Common myeloid progenitor, CD34-positive (primary cell): ENCODE measurements at regions not wholly inside any gene's neighbourhood (a gene's known extent, or its start where the extent isn't known, plus 50 kb on each side); places are given as distances from the start of the nearest gene placed in this dataset.

Source experiments
- CTCF ChIA-PET: fragments of 350-600 bp; sonication (Branson Sonifier 250); formaldehyde crosslinking; loops from one replicate; lab custom pipeline; 2021; ENCODE audit warnings: antibody characterized with exemption; lab: Charles Lee
- POLR2A ChIA-PET: fragments of 350-600 bp; sonication (Branson Sonifier 250); formaldehyde crosslinking; loops from one replicate; lab custom pipeline; 2021; ENCODE audit warnings: antibody characterized with exemption; lab: Charles Lee
- DNase-seq, 3 donors: peaks; one replicate each; pipeline versions ENCODE4 v3.0.0 to v3.0.0-alpha.2; 2013
- H3K27ac ChIP-seq, 2 experiments: 1 replicate in 1 of 2; 2 replicates in 1 of 2; pipeline ENCODE4 v1.7.0; 2013; ENCODE audit warnings: inconsistent platforms in 2 of 2, low read length in 2 of 2, mild to moderate bottlenecking in 2 of 2, low read depth in 1 of 2, moderate library complexity in 1 of 2; ENCODE audit not compliant: severe bottlenecking in 2 of 2, insufficient read depth in 1 of 2, poor library complexity in 1 of 2
- H3K27me3 ChIP-seq, 5 experiments: replicated peaks in 2 of 5; 1 replicate in 3 of 5; 2 replicates in 2 of 5; pipeline versions ENCODE4 v1.6.1 to v1.7.0; 2013; ENCODE audit warnings: low read length in 4 of 5, mild to moderate bottlenecking in 2 of 5, moderate library complexity in 2 of 5, inconsistent platforms in 1 of 5; ENCODE audit not compliant: insufficient read depth in 5 of 5, control insufficient read depth in 4 of 5
- H3K36me3 ChIP-seq, 4 experiments: 1 replicate in 2 of 4; 2 replicates in 2 of 4; pipeline versions ENCODE4 v1.6.1 to v1.7.0; 2013; ENCODE audit warnings: low read length in 3 of 4, control low read depth in 1 of 4, mild to moderate bottlenecking in 1 of 4; ENCODE audit not compliant: control insufficient read depth in 4 of 4, insufficient read depth in 4 of 4
- H3K4me1 ChIP-seq, 4 experiments: 1 replicate in 3 of 4; 2 replicates in 1 of 4; pipeline versions ENCODE4 v1.6.1 to v1.7.1; 2013; ENCODE audit warnings: low read length in 3 of 4, mild to moderate bottlenecking in 3 of 4, control low read depth in 1 of 4, inconsistent platforms in 1 of 4, moderate library complexity in 1 of 4; ENCODE audit not compliant: control insufficient read depth in 4 of 4, insufficient read depth in 4 of 4; ENCODE audit errors: control extremely low read depth in 1 of 4
- H3K4me3 ChIP-seq, 7 experiments: 1 replicate in 4 of 7; 2 replicates in 3 of 7; pipeline versions ENCODE4 v1.5.1 to v1.7.0; 2013; ENCODE audit warnings: mild to moderate bottlenecking in 7 of 7, low read length in 6 of 7, moderate library complexity in 6 of 7, inconsistent platforms in 2 of 7, low read depth in 2 of 7, control low read depth in 1 of 7; ENCODE audit not compliant: insufficient read depth in 4 of 7, control insufficient read depth in 1 of 7; ENCODE audit errors: extremely low read depth in 1 of 7
- H3K9me3 ChIP-seq, 5 experiments: 1 replicate in 4 of 5; 2 replicates in 1 of 5; pipeline versions ENCODE4 v1.6.1 to v1.7.1; 2013; ENCODE audit warnings: low read length in 4 of 5, mild to moderate bottlenecking in 2 of 5, inconsistent platforms in 1 of 5, low read depth in 1 of 5, moderate library complexity in 1 of 5; ENCODE audit not compliant: control insufficient read depth in 4 of 5, insufficient read depth in 2 of 5; ENCODE audit errors: control extremely low read depth in 1 of 5
- WGBS: methylation state at CpG from one replicate; pipeline ENCODE4 v1.1.5; 2013; ENCODE audit not compliant: insufficient coverage; 5-methylcytosine and 5-hydroxymethylcytosine counted together

DNA sequence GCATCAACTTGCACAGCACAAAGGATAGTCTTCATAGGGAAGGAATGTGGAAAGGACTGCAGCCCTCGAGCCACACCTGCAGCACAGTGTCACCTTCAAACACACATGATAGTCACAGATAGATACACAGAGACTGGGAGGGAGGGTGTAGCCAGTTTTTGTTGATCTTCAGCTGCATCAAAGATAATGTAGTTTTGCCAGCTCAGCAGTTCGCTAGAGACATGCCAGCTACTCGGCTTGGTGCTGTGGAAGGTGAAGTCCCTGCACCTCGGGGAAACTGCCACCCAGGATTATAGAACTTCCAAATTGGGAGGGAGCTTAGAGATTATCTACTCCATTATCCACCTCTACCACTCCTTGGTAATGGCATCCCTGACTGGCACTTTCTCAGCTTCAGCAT is 92.9 kb upstream of the PAK3 start:
- Histone ChIP-seq H3K4me1 (no peaks in the 10 kb centered on the region), H3K27ac (no peak overlapping the region), H3K36me3 (no peaks in the 10 kb centered on the region), H3K4me3 (no peak overlapping the region), H3K9me3 (no peaks in the 10 kb centered on the region), H3K27me3 (peaks cover 0 to 55% (median 15%) of the 10 kb centered on the region in 5 experiments)
- CTCF ChIA-PET = no interaction called here
- DNase-seq = no peak
- 90% methylated on average over 3 of the region's 4 CpGs for WGBS
- POLR2A ChIA-PET = interaction anchor here (0.6 kb wide), 1 partner anchor 104 kb away, joined by 3 read pairs; no protein-coding TSS in a partner anchor

DNA sequence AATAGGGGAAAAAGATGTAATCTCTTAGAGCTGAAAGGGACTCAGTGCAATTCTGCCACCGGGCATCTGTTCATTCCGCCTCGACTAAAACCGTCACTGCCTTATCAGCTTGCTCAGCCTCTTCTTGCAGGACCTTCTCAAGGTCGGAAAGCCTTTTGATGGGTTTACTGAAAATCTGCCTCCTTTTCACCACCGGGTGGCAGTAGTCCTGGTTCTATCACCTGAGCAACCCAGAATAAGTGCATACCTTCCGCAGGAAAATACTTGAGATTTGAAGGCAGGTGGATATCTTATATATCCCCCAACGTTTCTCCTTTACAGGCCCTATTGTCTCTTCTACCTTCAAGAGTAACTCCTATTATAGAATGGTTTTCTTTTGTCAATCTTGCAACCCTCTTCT is 103.4 kb upstream of the PAK3 start:
- peak; percentile 22 to 56 (median 34) for DNase-seq
- no peak overlapping the region for H3K27ac ChIP-seq
- no peaks in the 10 kb centered on the region for H3K36me3 ChIP-seq
- H3K4me3 ChIP-seq = no peak overlapping the region
- peaks cover 0 to 15% (median 2%) of the 10 kb centered on the region in 5 experiments for H3K27me3 ChIP-seq
- 13% methylated on average over 5 of the region's 8 CpGs for WGBS
- no peaks in the 10 kb centered on the region for H3K9me3 ChIP-seq
- no peaks in the 10 kb centered on the region for H3K4me1 ChIP-seq
- ChIA-PET POLR2A (no interaction called here), CTCF (interaction anchor here (1.2 kb wide), 1 partner anchor 108 kb away, joined by 4 read pairs; no protein-coding TSS in a partner anchor)

DNA sequence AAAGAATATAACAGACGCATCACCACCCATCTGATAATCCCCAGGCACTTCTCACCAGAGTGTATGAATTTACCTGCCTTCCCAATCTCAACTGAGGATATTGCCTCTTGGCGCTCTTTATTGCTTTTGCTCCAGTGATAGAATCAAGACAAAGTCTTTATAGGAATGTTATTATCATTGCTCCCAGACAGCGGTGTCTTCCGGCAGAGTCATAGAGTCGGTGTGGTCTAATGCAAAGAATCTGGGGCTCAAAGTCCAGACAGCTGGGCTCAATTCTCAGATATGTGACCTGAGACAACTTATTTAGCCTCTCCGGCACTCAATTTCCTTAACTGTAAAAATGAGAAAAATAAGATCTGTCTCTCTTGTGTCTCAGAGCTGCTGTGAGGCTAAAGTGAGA is 106.1 kb upstream of the PAK3 start:
- H3K9me3 ChIP-seq = no peaks in the 10 kb centered on the region
- no peaks in the 10 kb centered on the region for H3K4me1 ChIP-seq
- POLR2A ChIA-PET = no interaction called here
- no peak overlapping the region for H3K27ac ChIP-seq
- H3K36me3 ChIP-seq = no peaks in the 10 kb centered on the region
- no peak overlapping the region for H3K4me3 ChIP-seq
- 83% methylated on average over 3 of the region's 6 CpGs for WGBS
- CTCF ChIA-PET = interaction anchor here (1.2 kb wide), 1 partner anchor 254 kb away, joined by 4 read pairs; no protein-coding TSS in a partner anchor
- no peak for DNase-seq
- H3K27me3 ChIP-seq = peaks cover 4 to 26% (median 8%) of the 10 kb centered on the region in 5 experiments

DNA sequence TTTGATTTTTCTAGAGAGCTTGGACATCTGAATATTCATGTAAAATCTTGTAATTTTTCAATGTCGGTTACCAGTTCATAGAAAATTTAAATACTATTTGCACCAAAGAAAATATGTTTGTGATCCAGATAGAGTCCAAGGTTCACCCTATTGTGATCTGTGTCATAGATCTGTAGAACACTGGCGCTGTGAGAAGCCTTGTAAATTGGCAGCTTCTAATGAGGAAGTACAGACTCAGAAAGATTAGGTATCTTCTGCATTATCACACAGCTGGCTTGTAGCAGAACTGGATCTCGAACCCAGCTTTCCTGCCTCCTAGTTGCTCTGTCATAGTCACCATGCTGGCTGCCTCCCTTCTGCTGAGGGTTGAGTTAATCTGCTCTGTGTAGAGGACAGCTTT is 106.5 kb upstream of the PAK3 start:
- Histone ChIP-seq H3K9me3 (no peaks in the 10 kb centered on the region), H3K27ac (no peak overlapping the region), H3K4me1 (no peaks in the 10 kb centered on the region), H3K4me3 (no peak overlapping the region), H3K27me3 (peaks cover 4 to 26% (median 8%) of the 10 kb centered on the region in 5 experiments), H3K36me3 (no peaks in the 10 kb centered on the region)
- WGBS = 59% methylated on average over 2 of the region's 3 CpGs
- POLR2A ChIA-PET = no interaction called here
- no peak for DNase-seq
- CTCF ChIA-PET = interaction anchor here (0.7 to 1.2 kb wide), 2 partner anchors 109 to 255 kb away, joined by 3 to 4 read pairs; no protein-coding TSS in a partner anchor

DNA sequence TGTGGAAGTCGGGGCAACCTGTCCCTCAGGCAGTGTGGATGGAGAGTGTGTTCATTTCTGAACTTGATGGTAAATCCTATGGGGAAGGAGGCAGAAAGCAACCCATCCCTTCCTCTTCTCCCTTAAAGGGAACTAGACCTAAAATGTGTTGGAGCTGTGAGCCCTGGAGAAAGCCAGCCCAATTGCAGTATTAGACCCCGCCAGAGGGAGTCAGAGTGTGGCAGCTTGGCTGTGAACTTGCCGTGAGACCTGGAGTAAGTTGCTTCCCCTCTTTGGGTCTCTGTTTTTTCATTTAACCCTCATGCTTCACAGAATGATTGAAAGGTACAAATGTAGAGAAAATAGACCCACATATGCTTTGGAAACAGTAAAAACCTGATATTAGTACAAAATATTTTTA is 108.7 kb upstream of the PAK3 start:
- ChIA-PET CTCF (interaction anchor here (0.6 to 1.2 kb wide), 3 partner anchors 61 to 113 kb away, joined by 3 to 5 read pairs (median 3); no protein-coding TSS in a partner anchor), POLR2A (no interaction called here)
- Histone ChIP-seq H3K27ac (no peak overlapping the region), H3K4me1 (no peaks in the 10 kb centered on the region), H3K27me3 (peaks cover 4 to 27% (median 8%) of the 10 kb centered on the region in 5 experiments), H3K9me3 (no peaks in the 10 kb centered on the region), H3K36me3 (no peaks in the 10 kb centered on the region), H3K4me3 (no peak overlapping the region)
- 16% methylated on average over 2 of the region's 3 CpGs for WGBS
- peak; percentile 8 to 43 (median 35) for DNase-seq

DNA sequence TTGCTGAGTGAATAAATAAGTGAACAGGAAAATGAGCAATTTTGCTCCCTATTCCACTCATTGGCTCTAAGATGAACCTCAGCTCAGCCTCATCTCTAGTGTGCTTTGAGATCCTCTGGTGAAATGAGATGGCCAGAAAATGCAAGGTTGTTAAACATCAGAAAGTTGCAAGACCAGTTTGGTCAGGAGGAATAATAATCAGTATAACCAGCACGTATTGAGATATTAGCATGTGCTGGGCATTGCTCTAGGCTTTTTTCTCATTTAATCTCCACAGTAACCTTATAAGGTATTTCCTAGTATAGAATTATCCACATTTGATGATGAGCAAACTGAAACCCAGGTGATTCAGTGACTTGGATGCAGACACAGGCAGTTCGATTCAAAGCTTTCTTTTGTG is 110.5 kb upstream of the PAK3 start:
- Histone ChIP-seq H3K27me3 (peaks cover 4 to 24% (median 8%) of the 10 kb centered on the region in 5 experiments), H3K4me3 (no peak overlapping the region), H3K27ac (no peak overlapping the region), H3K9me3 (no peaks in the 10 kb centered on the region), H3K36me3 (no peaks in the 10 kb centered on the region), H3K4me1 (no peaks in the 10 kb centered on the region)
- POLR2A ChIA-PET = no interaction called here
- DNase-seq = no peak
- CTCF ChIA-PET = interaction anchor here (1.3 kb wide), 1 partner anchor 115 kb away, joined by 3 read pairs; no protein-coding TSS in a partner anchor
- 60% methylated on average over 1 of the region's 2 CpGs for whole genome bisulfite sequencing

DNA sequence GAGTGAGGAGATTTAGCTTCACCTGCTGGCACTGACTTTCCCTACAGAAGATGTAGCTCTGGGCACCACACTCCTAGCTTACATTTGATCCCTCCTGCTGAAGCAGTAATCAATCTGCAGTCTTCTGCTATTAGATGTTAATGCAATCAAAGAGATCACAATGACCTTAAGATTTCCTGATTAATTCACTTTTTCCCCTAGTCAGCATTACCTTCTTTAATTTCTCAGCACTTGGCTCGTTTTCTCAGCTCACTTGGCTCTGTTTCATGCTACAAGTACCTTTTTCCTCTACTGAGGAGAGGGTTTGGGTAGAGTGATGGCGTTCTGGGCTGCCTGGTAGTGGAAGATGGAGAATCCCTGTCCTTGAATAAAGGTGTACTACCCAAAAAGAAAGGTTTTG is 113.0 kb upstream of the PAK3 start:
- ChIA-PET CTCF (interaction anchor here (1.2 to 1.5 kb wide), 2 partner anchors 8 to 116 kb away, joined by 3 read pairs; no protein-coding TSS in a partner anchor), POLR2A (no interaction called here)
- WGBS = no CpG with 5 or more reads among the region's 2 CpGs
- H3K9me3 ChIP-seq = no peaks in the 10 kb centered on the region
- no peaks in the 10 kb centered on the region for H3K4me1 ChIP-seq
- no peak overlapping the region for H3K4me3 ChIP-seq
- no peak for DNase-seq
- H3K27ac ChIP-seq = no peak overlapping the region
- H3K36me3 ChIP-seq = no peaks in the 10 kb centered on the region
- H3K27me3 ChIP-seq = peaks cover 4 to 23% (median 10%) of the 10 kb centered on the region in 5 experiments
